Lower lobe of right lung (tissue), 2 donors: ENCODE measurements at regions not wholly inside any gene's neighbourhood (a gene's known extent, or its start where the extent isn't known, plus 50 kb on each side); places are given as distances from the start of the nearest gene placed in this dataset.

Source experiments
- ATAC-seq, 2 donors: fragments of 200-7000 bp; cut with Tn5 transposase; one replicate each; pipeline ENCODE4 v1.9.1; 2020 to 2022; ENCODE audit warnings: mild to moderate bottlenecking in 2 of 2, moderate library complexity in 2 of 2
- DNase-seq: peaks from one replicate; pipeline ENCODE4 v3.0.0-alpha.2; 2020
- H3K27ac ChIP-seq: fragments of 200-600 bp; one replicate; pipeline ENCODE4 v1.8.0; 2022
- H3K27me3 ChIP-seq: fragments of 200-600 bp; one replicate; pipeline ENCODE4 v1.8.0; 2022; ENCODE audit warnings: low read depth
- H3K36me3 ChIP-seq: fragments of 200-600 bp; one replicate; pipeline ENCODE4 v1.8.0; 2022; ENCODE audit warnings: mild to moderate bottlenecking
- H3K4me1 ChIP-seq: fragments of 200-600 bp; one replicate; pipeline ENCODE4 v1.8.0; 2022
- H3K4me3 ChIP-seq: fragments of 200-600 bp; one replicate; pipeline ENCODE4 v1.8.0; 2022; ENCODE audit warnings: mild to moderate bottlenecking
- H3K9me3 ChIP-seq: fragments of 200-600 bp; one replicate; pipeline ENCODE4 v1.8.0; 2022
- intact Hi-C: fragments of 100-400 bp; cut with DNase I; formaldehyde crosslinking; loops from one replicate; pipeline ENCODE4 v1.11.0; 2022
- TF ChIP-seq, protein P1 (sequence below): fragments of 200-600 bp; IDR thresholded peaks from one replicate; pipeline ENCODE4 v1.8.0; 2022; ENCODE audit warnings: antibody characterized with exemption, mild to moderate bottlenecking
- donor health status: DM: no; HTN: yes; CAD: no; lungs with severe emphysema.

DNA sequence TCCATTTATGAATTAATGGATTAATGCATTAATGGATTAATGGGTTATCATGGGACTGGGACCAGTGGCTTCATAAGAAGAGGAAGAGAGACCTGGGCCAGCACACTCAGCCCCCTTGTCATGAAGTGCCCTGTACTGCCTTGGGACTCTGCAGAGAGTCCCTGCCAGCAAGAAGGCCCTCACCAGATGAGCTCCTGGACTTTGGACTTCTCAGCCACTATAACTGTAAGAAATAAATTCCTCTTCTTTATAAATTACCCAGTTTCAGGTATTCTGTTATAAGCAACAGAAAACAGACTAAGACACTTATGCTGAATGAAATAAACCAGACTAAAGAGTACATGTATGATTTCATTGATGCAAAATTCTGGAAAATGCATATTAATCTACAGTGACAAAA, 119.4 kb upstream of the MSX1 start:
- intact Hi-C loops = no loop called here
- Histone ChIP-seq H3K4me3 (no peak overlapping the region), H3K27ac (no peak overlapping the region), H3K4me1 (no peaks in the 10 kb centered on the region), H3K9me3 (peaks cover 4% of the 10 kb centered on the region), H3K27me3 (no peaks in the 10 kb centered on the region), H3K36me3 (no peaks in the 10 kb centered on the region)
- no peak for DNase-seq
- ATAC-seq = no peak
- TF ChIP-seq, protein P1, sequence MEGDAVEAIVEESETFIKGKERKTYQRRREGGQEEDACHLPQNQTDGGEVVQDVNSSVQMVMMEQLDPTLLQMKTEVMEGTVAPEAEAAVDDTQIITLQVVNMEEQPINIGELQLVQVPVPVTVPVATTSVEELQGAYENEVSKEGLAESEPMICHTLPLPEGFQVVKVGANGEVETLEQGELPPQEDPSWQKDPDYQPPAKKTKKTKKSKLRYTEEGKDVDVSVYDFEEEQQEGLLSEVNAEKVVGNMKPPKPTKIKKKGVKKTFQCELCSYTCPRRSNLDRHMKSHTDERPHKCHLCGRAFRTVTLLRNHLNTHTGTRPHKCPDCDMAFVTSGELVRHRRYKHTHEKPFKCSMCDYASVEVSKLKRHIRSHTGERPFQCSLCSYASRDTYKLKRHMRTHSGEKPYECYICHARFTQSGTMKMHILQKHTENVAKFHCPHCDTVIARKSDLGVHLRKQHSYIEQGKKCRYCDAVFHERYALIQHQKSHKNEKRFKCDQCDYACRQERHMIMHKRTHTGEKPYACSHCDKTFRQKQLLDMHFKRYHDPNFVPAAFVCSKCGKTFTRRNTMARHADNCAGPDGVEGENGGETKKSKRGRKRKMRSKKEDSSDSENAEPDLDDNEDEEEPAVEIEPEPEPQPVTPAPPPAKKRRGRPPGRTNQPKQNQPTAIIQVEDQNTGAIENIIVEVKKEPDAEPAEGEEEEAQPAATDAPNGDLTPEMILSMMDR = no peak

DNA sequence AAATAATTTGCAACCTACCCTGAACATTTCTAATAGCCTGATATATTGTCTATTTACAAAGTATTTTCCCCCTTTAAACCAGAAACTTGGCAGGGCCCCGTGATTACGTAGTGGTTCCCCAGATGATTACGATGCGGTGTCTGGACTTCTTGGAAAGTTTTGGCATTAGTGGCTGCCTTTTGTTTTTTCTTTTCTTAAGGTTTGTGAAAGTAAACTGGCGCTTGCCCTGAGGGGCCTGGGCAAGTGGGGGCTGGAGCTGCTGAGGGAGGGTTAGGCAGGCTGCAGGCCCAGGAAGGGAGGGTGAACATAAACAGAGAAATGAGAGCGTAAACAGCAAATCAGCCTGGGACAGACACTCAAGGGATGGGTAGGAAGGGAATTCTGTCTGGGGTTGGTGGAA, 123.6 kb upstream of the MSX1 start:
- Histone ChIP-seq H3K27me3 (no peaks in the 10 kb centered on the region), H3K27ac (no peak overlapping the region), H3K9me3 (no peaks in the 10 kb centered on the region), H3K4me1 (no peaks in the 10 kb centered on the region), H3K4me3 (no peak overlapping the region), H3K36me3 (no peaks in the 10 kb centered on the region)
- DNase-seq (no peak), ATAC-seq (peak in 1 of 2 donors; percentile 17)
- TF ChIP-seq, protein P1 = no peak
- intact Hi-C loops = no loop called here

DNA sequence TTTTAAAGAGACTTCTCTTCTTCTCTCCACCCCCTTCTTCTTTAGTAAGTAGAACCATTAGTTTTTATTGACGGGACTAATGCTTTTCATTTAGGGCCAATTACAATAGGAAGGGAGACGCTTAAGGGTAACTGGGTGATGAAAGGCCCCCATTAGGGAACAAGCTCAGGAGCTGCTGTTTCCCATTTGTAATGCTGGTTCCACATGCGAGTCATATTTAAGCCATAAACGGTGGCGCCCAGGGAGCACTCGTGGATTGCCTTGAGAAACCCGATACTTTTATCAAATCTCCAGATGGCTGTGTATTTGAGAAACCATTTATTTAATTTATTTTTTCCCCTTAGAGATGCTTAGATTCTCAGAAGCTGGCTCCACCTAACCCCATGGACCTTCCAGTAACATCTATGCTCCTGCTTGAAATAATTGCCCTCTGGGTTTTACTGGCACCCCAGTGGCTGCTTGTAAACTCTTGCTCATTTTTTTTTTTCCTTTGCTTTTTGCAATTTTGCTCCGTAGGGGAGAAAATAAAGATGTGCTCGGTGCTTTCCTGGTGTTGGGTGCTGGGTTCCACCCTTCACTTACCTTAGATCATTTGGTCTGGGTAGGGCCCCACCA, 124.2 kb upstream of the MSX1 start:
- Histone ChIP-seq H3K4me1 (no peaks in the 10 kb centered on the region), H3K27ac (no peak overlapping the region), H3K4me3 (no peak overlapping the region), H3K27me3 (no peaks in the 10 kb centered on the region), H3K9me3 (no peaks in the 10 kb centered on the region), H3K36me3 (no peaks in the 10 kb centered on the region)
- ATAC-seq = no peak
- TF ChIP-seq, protein P1 = no peak
- intact Hi-C loops = no loop called here
- DNase-seq = no peak

DNA sequence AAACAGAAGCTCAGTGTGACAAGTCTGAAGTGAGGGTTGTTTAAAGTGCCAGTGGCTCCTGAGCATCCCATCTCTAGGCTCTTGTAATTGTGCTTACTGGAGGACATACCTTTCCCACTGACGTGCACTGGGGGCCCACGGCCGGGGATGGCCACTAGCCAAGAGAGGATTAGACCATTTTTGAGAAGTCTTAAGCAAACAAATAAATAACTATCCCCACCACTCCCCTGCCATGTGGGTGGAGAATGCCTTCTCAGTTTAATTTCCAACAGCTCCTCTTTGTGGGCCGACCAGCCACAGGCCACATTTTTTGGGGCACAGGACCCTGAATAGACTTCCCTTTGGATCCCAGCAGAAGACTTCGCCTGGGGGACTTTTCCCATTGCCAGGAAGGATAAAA, 125.0 kb upstream of the MSX1 start:
- Histone ChIP-seq H3K27ac (no peak overlapping the region), H3K9me3 (no peaks in the 10 kb centered on the region), H3K4me1 (no peaks in the 10 kb centered on the region), H3K27me3 (no peaks in the 10 kb centered on the region), H3K36me3 (no peaks in the 10 kb centered on the region), H3K4me3 (no peak overlapping the region)
- DNase-seq = no peak
- no peak for ATAC-seq
- intact Hi-C loops = no loop called here
- TF ChIP-seq, protein P1 = no peak

DNA sequence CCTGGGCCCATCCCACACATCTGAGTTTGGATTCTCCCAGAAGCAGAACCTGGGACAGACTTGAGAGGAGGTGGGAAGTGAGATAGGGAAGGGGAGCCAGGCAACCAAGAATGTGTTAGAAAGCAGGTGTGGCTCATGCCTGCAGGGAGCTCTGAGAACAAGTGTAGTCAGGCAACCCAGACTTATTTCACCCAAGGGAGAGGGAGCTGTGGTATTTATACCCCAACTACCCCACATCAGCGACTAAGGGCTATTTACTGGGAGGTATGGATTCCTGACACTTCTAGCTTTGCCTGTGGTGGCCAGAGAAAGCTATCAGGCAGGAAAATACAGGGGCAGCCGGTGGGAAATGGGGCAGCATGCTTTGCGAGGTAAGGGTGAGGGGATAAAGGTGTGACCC, 125.8 kb upstream of the MSX1 start:
- no peak overlapping the region for H3K27ac ChIP-seq
- H3K36me3 ChIP-seq = no peaks in the 10 kb centered on the region
- no peaks in the 10 kb centered on the region for H3K27me3 ChIP-seq
- H3K4me3 ChIP-seq = no peak overlapping the region
- no peak for ATAC-seq
- TF ChIP-seq, protein P1 = no peak
- no peaks in the 10 kb centered on the region for H3K9me3 ChIP-seq
- no peak for DNase-seq
- no peaks in the 10 kb centered on the region for H3K4me1 ChIP-seq
- intact Hi-C loops = no loop called here
